OCI-LY7 (cell line): ENCODE measurements at regions not wholly inside any gene's neighbourhood (a gene's known extent, or its start where the extent isn't known, plus 50 kb on each side); places are given as distances from the start of the nearest gene placed in this dataset.

ENCODE experiments used
- BruUV-seq: library from RNA; stranded (reverse); fragments of 400-500 nt; replicated peaks from 2 replicates; lab custom pipeline; 2021; lab: Mats Ljungman, UMichigan
- CTCF ChIA-PET: fragments of 300-600 bp; sonication (Branson Sonifier 250); formaldehyde crosslinking; loops from one replicate; lab custom pipeline; 2022; ENCODE audit warnings: antibody characterized with exemption; ENCODE audit not compliant: unreplicated experiment; lab: Charles Lee
- POLR2A ChIA-PET: fragments of 300-600 bp; sonication (Branson Sonifier 250); formaldehyde crosslinking; loops from one replicate; lab custom pipeline; 2022; ENCODE audit warnings: antibody characterized with exemption; lab: Charles Lee
- DNase-seq: peaks from one replicate; pipeline ENCODE4 v3.0.0-alpha.2; 2015; ENCODE audit warnings: low spot score
- H2AFZ ChIP-seq: fragments of 200-600 bp; sonication (generic), shearing (Covaris generic); 2 replicates; pipeline ENCODE4 v1.6.1; 2014; ENCODE audit warnings: mild to moderate bottlenecking, antibody characterized with exemption, low read length, moderate library complexity
- H3K27ac ChIP-seq: fragments of 200-600 bp; sonication (generic); 2 replicates; pipeline ENCODE4 v1.5.1; 2014; ENCODE audit warnings: mixed run types, low read depth, mild to moderate bottlenecking, moderate library complexity, low read length, inconsistent platforms; ENCODE audit not compliant: poor library complexity, severe bottlenecking
- H3K36me3 ChIP-seq: fragments of 200-600 bp; sonication (generic); 2 replicates; pipeline ENCODE4 v1.6.1; 2014; ENCODE audit warnings: mild to moderate bottlenecking, antibody characterized with exemption, low read length, moderate library complexity, mixed read lengths; ENCODE audit not compliant: insufficient read depth
- H3K4me1 ChIP-seq: fragments of 200-600 bp; sonication (generic); 2 replicates; pipeline ENCODE4 v1.5.1; 2014; ENCODE audit warnings: mild to moderate bottlenecking, low read length; ENCODE audit not compliant: insufficient read depth, poor library complexity, severe bottlenecking
- H3K4me2 ChIP-seq: fragments of 200-600 bp; sonication (generic); 2 replicates; pipeline ENCODE4 v1.6.1; 2014; ENCODE audit warnings: mild to moderate bottlenecking, low read length
- H3K4me3 ChIP-seq: fragments of 200-600 bp; sonication (generic); 2 replicates; pipeline ENCODE4 v1.5.1; 2014; ENCODE audit warnings: mild to moderate bottlenecking, low read depth, low read length; ENCODE audit not compliant: poor library complexity, severe bottlenecking
- H3K79me2 ChIP-seq: fragments of 200-600 bp; sonication (generic); 2 replicates; pipeline ENCODE4 v1.6.1; 2016; ENCODE audit warnings: low read depth, mild to moderate bottlenecking, low read length, moderate library complexity, mixed read lengths; ENCODE audit not compliant: insufficient read depth
- H3K9me2 ChIP-seq: fragments of 200-600 bp; sonication (generic); 2 replicates; pipeline ENCODE4 v1.6.1; 2016; ENCODE audit warnings: mild to moderate bottlenecking, low read length, mixed read lengths; ENCODE audit not compliant: insufficient read depth
- H3K9me3 ChIP-seq: fragments of 200-600 bp; sonication (generic); 2 replicates; pipeline ENCODE4 v1.6.1; 2014; ENCODE audit warnings: mild to moderate bottlenecking, mixed run types, low read length, mixed read lengths
- H4K20me1 ChIP-seq: fragments of 200-600 bp; sonication (generic); 2 replicates; pipeline ENCODE4 v1.6.1; 2014; ENCODE audit warnings: mild to moderate bottlenecking, antibody characterized with exemption, low read length, moderate library complexity, mixed read lengths; ENCODE audit not compliant: insufficient read depth
- CTCF ChIP-seq: fragments of 200-600 bp; sonication (generic); conservative IDR thresholded peaks from 2 replicates; pipeline ENCODE4 v1.5.1; 2014; ENCODE audit warnings: mild to moderate bottlenecking, antibody characterized with exemption, low read length, moderate library complexity, mixed read lengths
- EZH2phosphoT487 ChIP-seq: fragments of 200-600 bp; sonication (generic); IDR thresholded peaks from 2 replicates; pipeline ENCODE4 v1.6.1; 2018; ENCODE audit warnings: low read depth, borderline replicate concordance, mild to moderate bottlenecking, mixed run types, antibody characterized with exemption, low read length, moderate library complexity, mixed read lengths
- intact Hi-C: fragments of 100-400 bp; cut with micrococcal nuclease; formaldehyde crosslinking; loops from one replicate; pipeline ENCODE4 v1.10.0; 2022; ENCODE audit not compliant: unreplicated experiment

GRCh38 chr11:97409141-97409540 is 1019.3 kb downstream of the JRKL start:
- Histone ChIP-seq H3K9me3 (no peaks in the 10 kb centered on the region), H3K4me3 (no peak overlapping the region), H3K4me2 (no peak overlapping the region), H2AFZ (no peak overlapping the region), H3K36me3 (no peaks in the 10 kb centered on the region), H3K79me2 (no peaks in the 10 kb centered on the region), H3K27ac (no peak overlapping the region), H3K4me1 (no peaks in the 10 kb centered on the region), H4K20me1 (no peaks in the 10 kb centered on the region), H3K9me2 (no peaks in the 10 kb centered on the region)
- no peak for DNase-seq
- intact Hi-C loops, result no loop called here
- BruUV-seq, result no TSS peak
- ChIA-PET CTCF (no interaction called here), POLR2A (no interaction called here)
- TF ChIP-seq EZH2phosphoT487 (no peak), CTCF (no peak)

GRCh38 chr11:97414801-97415200 is 1025.0 kb downstream of the JRKL start:
- Histone ChIP-seq H3K4me2 (no peak overlapping the region), H4K20me1 (no peaks in the 10 kb centered on the region), H2AFZ (no peak overlapping the region), H3K36me3 (no peaks in the 10 kb centered on the region), H3K9me2 (no peaks in the 10 kb centered on the region), H3K27ac (no peak overlapping the region), H3K4me3 (no peak overlapping the region), H3K9me3 (no peaks in the 10 kb centered on the region), H3K79me2 (no peaks in the 10 kb centered on the region), H3K4me1 (no peaks in the 10 kb centered on the region)
- ChIA-PET POLR2A (no interaction called here), CTCF (no interaction called here)
- no TSS peak for BruUV-seq
- intact Hi-C loops, result no loop called here
- DNase-seq, result no peak
- no peak for TF ChIP-seq CTCF
- no peak for TF ChIP-seq EZH2phosphoT487

GRCh38 chr11:97419729-97420128 is 1029.9 kb downstream of the JRKL start:
- POLR2A ChIA-PET, result no interaction called here
- BruUV-seq, result no TSS peak
- intact Hi-C loops, result no loop called here
- TF ChIP-seq CTCF, result no peak
- no peak for TF ChIP-seq EZH2phosphoT487
- no peaks in the 10 kb centered on the region for H3K9me3 ChIP-seq
- H3K79me2 ChIP-seq, result no peaks in the 10 kb centered on the region
- H4K20me1 ChIP-seq, result no peaks in the 10 kb centered on the region
- H3K4me1 ChIP-seq, result no peaks in the 10 kb centered on the region
- no peak overlapping the region for H3K4me3 ChIP-seq
- no peaks in the 10 kb centered on the region for H3K36me3 ChIP-seq
- CTCF ChIA-PET, result no interaction called here
- no peak for DNase-seq
- no peak overlapping the region for H3K4me2 ChIP-seq
- no peaks in the 10 kb centered on the region for H3K9me2 ChIP-seq
- no peak overlapping the region for H3K27ac ChIP-seq
- H2AFZ ChIP-seq, result no peak overlapping the region
